Hepatocyte (in vitro differentiated cells): ENCODE measurements at regions not wholly inside any gene's neighbourhood (a gene's known extent, or its start where the extent isn't known, plus 50 kb on each side); places are given as distances from the start of the nearest gene placed in this dataset.

ENCODE experiments used
- DNase-seq: peaks from one replicate; pipeline ENCODE4 v3.0.0-alpha.2; 2016; ENCODE audit warnings: low spot score
- H2AFZ ChIP-seq: fragments of 200-600 bp; sonication (generic); 2 replicates; pipeline ENCODE4 v1.6.0; 2016; ENCODE audit warnings: antibody characterized with exemption, mild to moderate bottlenecking
- H3K27ac ChIP-seq: fragments of 200-600 bp; sonication (generic); 2 replicates; pipeline ENCODE4 v1.5.1; 2016; ENCODE audit warnings: mild to moderate bottlenecking
- H3K27me3 ChIP-seq: fragments of 200-600 bp; sonication (generic); 2 replicates; pipeline ENCODE4 v1.6.1; 2016
- H3K36me3 ChIP-seq: fragments of 200-600 bp; sonication (generic); replicated peaks from 2 replicates; pipeline ENCODE4 v1.5.1; 2016; ENCODE audit warnings: low read depth; ENCODE audit not compliant: insufficient read depth
- H3K4me1 ChIP-seq: fragments of 200-600 bp; sonication (generic); 2 replicates; pipeline ENCODE4 v1.5.1; 2016; ENCODE audit warnings: mild to moderate bottlenecking, moderate library complexity; ENCODE audit not compliant: insufficient read depth
- H3K4me2 ChIP-seq: fragments of 200-600 bp; sonication (generic); 2 replicates; pipeline ENCODE4 v1.6.0; 2016
- H3K4me3 ChIP-seq: fragments of 200-600 bp; sonication (generic); 2 replicates; pipeline ENCODE4 v1.5.1; 2016; ENCODE audit warnings: mild to moderate bottlenecking
- H3K79me2 ChIP-seq: fragments of 200-600 bp; sonication (generic); 2 replicates; pipeline ENCODE4 v1.6.0; 2017; ENCODE audit warnings: mild to moderate bottlenecking
- H3K9me2 ChIP-seq: fragments of 200-600 bp; sonication (generic); replicated peaks from 2 replicates; pipeline ENCODE4 v1.6.0; 2017; ENCODE audit warnings: mild to moderate bottlenecking; ENCODE audit not compliant: insufficient read depth
- H3K9me3 ChIP-seq: fragments of 200-600 bp; sonication (generic); 2 replicates; pipeline ENCODE4 v1.5.1; 2016; ENCODE audit warnings: low read depth, mild to moderate bottlenecking
- H4K20me1 ChIP-seq: fragments of 200-600 bp; sonication (generic); 2 replicates; pipeline ENCODE4 v1.6.0; 2016; ENCODE audit warnings: mild to moderate bottlenecking; ENCODE audit not compliant: insufficient read depth, poor library complexity, severe bottlenecking
- EZH2 ChIP-seq: fragments of 200-600 bp; sonication (generic); IDR thresholded peaks from 2 replicates; pipeline ENCODE4 v1.6.1; 2016; ENCODE audit warnings: antibody characterized with exemption, mild to moderate bottlenecking, borderline replicate concordance
- EZH2phosphoT487 ChIP-seq: fragments of 200-600 bp; sonication (generic); IDR thresholded peaks from one replicate; pipeline ENCODE4 v1.6.1; 2018; ENCODE audit warnings: antibody characterized with exemption, mild to moderate bottlenecking, low read depth, moderate library complexity; ENCODE audit not compliant: unreplicated experiment, severe bottlenecking
- WGBS: methylation state at CpG from one replicate; pipeline ENCODE4 v1.1.6; 2016; ENCODE audit warnings: low lambda C conversion rate; ENCODE audit errors: missing lambda C conversion rate; 5-methylcytosine and 5-hydroxymethylcytosine counted together
- TF ChIP-seq, protein P1 (sequence below): fragments of 200-600 bp; sonication (generic); IDR thresholded peaks from 2 replicates; pipeline ENCODE4 v1.5.1; 2016; ENCODE audit warnings: antibody characterized with exemption, mild to moderate bottlenecking; ENCODE audit not compliant: poor library complexity

DNA sequence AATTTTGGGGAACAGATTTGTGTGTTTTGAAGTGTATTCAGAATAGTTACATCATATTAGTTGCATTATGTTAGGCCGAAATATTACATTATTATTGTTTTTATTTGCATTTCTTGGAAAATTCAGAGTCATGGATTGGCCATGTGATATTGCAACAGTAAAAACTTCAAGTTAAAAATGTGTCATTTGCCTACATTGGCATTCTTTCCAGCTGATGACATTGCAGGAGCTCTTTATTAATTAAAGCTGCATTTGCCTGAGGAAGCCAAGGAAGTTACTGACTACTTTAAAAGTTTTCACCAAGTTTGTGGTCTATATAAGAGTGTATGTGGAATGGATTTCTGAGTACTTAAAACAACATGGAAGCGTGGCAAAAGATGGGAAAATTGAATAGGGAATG lies 726.4 kb upstream of the SGO1 start:
- 90% methylated on average over 2 of the region's 2 CpGs for WGBS
- no peak for DNase-seq
- Histone ChIP-seq H3K36me3 (no peaks in the 10 kb centered on the region), H3K9me2 (no peaks in the 10 kb centered on the region), H2AFZ (no peak overlapping the region), H3K79me2 (no peaks in the 10 kb centered on the region), H3K9me3 (no peaks in the 10 kb centered on the region), H3K27me3 (no peaks in the 10 kb centered on the region), H3K4me3 (no peak overlapping the region), H3K4me2 (no peak overlapping the region), H3K4me1 (no peaks in the 10 kb centered on the region), H3K27ac (no peak overlapping the region), H4K20me1 (no peaks in the 10 kb centered on the region)
- TF ChIP-seq EZH2 (no peak), EZH2phosphoT487 (no peak)
- TF ChIP-seq, protein P1, sequence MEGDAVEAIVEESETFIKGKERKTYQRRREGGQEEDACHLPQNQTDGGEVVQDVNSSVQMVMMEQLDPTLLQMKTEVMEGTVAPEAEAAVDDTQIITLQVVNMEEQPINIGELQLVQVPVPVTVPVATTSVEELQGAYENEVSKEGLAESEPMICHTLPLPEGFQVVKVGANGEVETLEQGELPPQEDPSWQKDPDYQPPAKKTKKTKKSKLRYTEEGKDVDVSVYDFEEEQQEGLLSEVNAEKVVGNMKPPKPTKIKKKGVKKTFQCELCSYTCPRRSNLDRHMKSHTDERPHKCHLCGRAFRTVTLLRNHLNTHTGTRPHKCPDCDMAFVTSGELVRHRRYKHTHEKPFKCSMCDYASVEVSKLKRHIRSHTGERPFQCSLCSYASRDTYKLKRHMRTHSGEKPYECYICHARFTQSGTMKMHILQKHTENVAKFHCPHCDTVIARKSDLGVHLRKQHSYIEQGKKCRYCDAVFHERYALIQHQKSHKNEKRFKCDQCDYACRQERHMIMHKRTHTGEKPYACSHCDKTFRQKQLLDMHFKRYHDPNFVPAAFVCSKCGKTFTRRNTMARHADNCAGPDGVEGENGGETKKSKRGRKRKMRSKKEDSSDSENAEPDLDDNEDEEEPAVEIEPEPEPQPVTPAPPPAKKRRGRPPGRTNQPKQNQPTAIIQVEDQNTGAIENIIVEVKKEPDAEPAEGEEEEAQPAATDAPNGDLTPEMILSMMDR: no peak

GRCh38 chr3:20909511-20909910 lies 723.5 kb upstream of the SGO1 start:
- no peak overlapping the region for H3K4me2 ChIP-seq
- no peak for TF ChIP-seq EZH2
- TF ChIP-seq, protein P1: no peak
- TF ChIP-seq EZH2phosphoT487: no peak
- H3K9me2 ChIP-seq: no peaks in the 10 kb centered on the region
- no peaks in the 10 kb centered on the region for H3K27me3 ChIP-seq
- 80% methylated on average over 3 of the region's 3 CpGs for WGBS
- no peak for DNase-seq
- H3K79me2 ChIP-seq: no peaks in the 10 kb centered on the region
- no peak overlapping the region for H3K4me3 ChIP-seq
- H3K9me3 ChIP-seq: no peaks in the 10 kb centered on the region
- H3K27ac ChIP-seq: no peak overlapping the region
- no peaks in the 10 kb centered on the region for H3K4me1 ChIP-seq
- no peak overlapping the region for H2AFZ ChIP-seq
- H3K36me3 ChIP-seq: no peaks in the 10 kb centered on the region
- H4K20me1 ChIP-seq: no peaks in the 10 kb centered on the region

DNA sequence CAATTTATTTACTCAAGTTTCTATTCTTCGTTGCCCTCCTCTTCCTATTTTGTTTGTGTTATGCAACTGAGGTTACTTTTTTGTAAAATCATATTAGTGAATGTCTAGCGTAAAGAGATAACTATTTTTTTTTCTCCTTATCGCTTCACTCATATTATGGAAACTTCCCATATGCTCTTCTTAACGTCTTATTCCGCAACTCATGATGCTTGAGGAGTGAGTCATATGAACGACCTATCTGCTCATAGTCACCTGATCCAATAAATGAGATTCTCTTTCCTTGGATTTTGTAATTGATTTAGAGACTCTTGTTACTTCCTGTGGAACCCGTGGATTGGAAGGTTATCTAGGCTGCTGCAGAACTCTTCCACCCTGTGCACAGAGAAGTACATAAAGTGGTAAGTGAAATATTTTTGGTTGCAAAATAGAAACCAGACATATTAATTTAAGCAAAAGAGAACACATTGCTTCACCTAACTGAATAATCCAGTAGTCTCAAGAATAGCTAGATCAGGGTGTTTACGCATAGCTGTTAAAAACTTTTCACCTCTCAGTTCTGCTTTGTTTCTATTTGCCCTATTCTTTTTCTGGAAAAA lies 719.3 kb upstream of the SGO1 start:
- TF ChIP-seq EZH2 (no peak), EZH2phosphoT487 (no peak)
- TF ChIP-seq, protein P1: no peak
- Histone ChIP-seq H4K20me1 (no peaks in the 10 kb centered on the region), H3K4me2 (no peak overlapping the region), H3K79me2 (no peaks in the 10 kb centered on the region), H3K9me2 (no peaks in the 10 kb centered on the region), H3K27ac (peak overlapping the region; percentile 13), H3K27me3 (no peaks in the 10 kb centered on the region), H3K9me3 (no peaks in the 10 kb centered on the region), H3K36me3 (no peaks in the 10 kb centered on the region), H3K4me3 (no peak overlapping the region), H2AFZ (no peak overlapping the region), H3K4me1 (no peaks in the 10 kb centered on the region)
- DNase-seq: peak; percentile 26
- 60% methylated on average over 8 of the region's 8 CpGs for WGBS

DNA sequence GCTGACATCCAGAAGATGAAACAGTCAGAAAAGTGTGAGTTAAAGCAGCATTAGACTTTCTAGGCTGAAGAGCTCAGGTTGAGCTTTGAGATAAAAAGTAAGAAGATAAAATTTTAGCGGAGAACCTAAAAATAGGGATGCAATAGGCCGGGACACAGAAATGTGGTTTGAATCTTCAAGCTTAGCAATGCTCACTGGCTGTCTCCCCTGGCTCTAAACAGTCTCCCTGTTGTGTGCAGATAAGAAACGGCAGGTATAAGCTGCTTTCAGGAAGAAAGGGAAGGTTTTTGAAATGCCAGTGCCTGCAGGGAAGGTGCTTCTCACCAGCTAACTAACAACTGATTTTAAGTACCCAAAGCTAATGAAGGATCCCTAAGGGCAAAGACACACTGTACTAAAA lies 718.7 kb upstream of the SGO1 start:
- 30% methylated on average over 3 of the region's 3 CpGs for WGBS

More for the DNA sequence above, 718.7 kb upstream of the SGO1 start:
- Histone ChIP-seq H3K9me3 (no peaks in the 10 kb centered on the region), H3K36me3 (no peaks in the 10 kb centered on the region), H3K27me3 (no peaks in the 10 kb centered on the region), H3K79me2 (no peaks in the 10 kb centered on the region), H3K4me2 (no peak overlapping the region), H3K4me3 (no peak overlapping the region), H4K20me1 (no peaks in the 10 kb centered on the region), H3K4me1 (no peaks in the 10 kb centered on the region), H3K27ac (peak overlapping the region; percentile 13), H3K9me2 (no peaks in the 10 kb centered on the region), H2AFZ (no peak overlapping the region)
- TF ChIP-seq, protein P1: no peak
- TF ChIP-seq EZH2 (no peak), EZH2phosphoT487 (no peak)
- no peak for DNase-seq
